ENCODE measurements at regions not wholly inside any gene's neighbourhood (a gene's known extent, or its start where the extent isn't known, plus 50 kb on each side); places are given as distances from the start of the nearest gene placed in this dataset.

DNA sequence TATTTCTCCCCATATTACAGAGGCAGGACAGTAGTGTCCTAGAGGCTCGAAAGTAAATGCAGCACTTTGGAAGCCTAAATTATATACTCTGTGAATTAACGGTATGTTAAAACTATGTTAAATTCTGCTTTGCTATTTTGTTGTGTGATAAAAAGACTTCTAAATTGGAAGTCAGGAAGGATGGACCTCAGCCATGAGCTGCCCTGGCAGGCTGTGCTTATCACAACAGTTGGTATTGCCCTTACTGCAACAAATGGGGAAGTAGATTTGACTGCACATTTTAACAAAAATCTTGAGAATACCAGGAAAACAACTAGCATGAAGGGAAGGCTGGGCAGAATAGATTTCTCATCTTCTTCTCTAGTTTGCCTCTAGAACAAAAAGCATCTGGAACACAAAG, 706.6 kb downstream of the SI start:
- BruUV-seq (replicated peaks) = no TSS peak
- dilution Hi-C loops (cut with MboI; ENCODE audit: extremely low pct_ligation_motif_present, low sequenced_read_pairs) = no loop called here
- H3K27ac ChIP-seq (ENCODE audit: insufficient read depth, low read depth, low read length) = no peak overlapping the region
- no peaks in the 10 kb centered on the region for H3K9me1 ChIP-seq (replicated peaks; ENCODE audit: control insufficient read depth, extremely low read depth, insufficient read depth, low read length)
- ChIA-PET POLR2A (no interaction called here), CTCF (no interaction called here)
- no peaks in the 10 kb centered on the region for H3K4me1 ChIP-seq (ENCODE audit: control insufficient read depth, extremely low read depth, insufficient read depth, low read length)
- no peak overlapping the region for H3K9ac ChIP-seq (replicated peaks; ENCODE audit: extremely low read depth, insufficient read depth, low read length)
- no peaks in the 10 kb centered on the region for H4K20me1 ChIP-seq (replicated peaks; ENCODE audit: control insufficient read depth, extremely low read depth, insufficient read depth, low read length)
- no peak overlapping the region for H3K4me3 ChIP-seq (replicated peaks in 1 of 3; ENCODE audit: insufficient read depth in 1 of 3, low read depth in 1 of 3, low read length in 3 of 3)
- H3K79me2 ChIP-seq (ENCODE audit: control insufficient read depth, insufficient read depth, low read length) = no peaks in the 10 kb centered on the region
- no peak overlapping the region for H2AFZ ChIP-seq (ENCODE audit: low read depth, low read length)
- FAIRE-seq (no peak), DNase-seq (ENCODE audit: low read depth, low spot score) (no peak)
- H3K36me3 ChIP-seq (ENCODE audit: control insufficient read depth in 2 of 2, extremely low read depth in 1 of 2, insufficient read depth in 2 of 2, low read length in 2 of 2) = no peaks in the 10 kb centered on the region
- H3K4me2 ChIP-seq (ENCODE audit: insufficient read depth, low read length) = no peak overlapping the region
- peaks cover 2% of the 10 kb centered on the region for H3K9me3 ChIP-seq (replicated peaks; ENCODE audit: control insufficient read depth, insufficient read depth, low read length)
- TF ChIP-seq POLR2AphosphoS5 (IDR thresholded peaks at IDR 0.05; ENCODE audit: insufficient read depth, low read depth, low read length) = no peak
- intact Hi-C loops (cut with micrococcal nuclease) = no loop called here
- H3K27me3 ChIP-seq (ENCODE audit: control insufficient read depth in 2 of 2, insufficient read depth in 2 of 2, low read length in 2 of 2) = no peaks in the 10 kb centered on the region

DNA sequence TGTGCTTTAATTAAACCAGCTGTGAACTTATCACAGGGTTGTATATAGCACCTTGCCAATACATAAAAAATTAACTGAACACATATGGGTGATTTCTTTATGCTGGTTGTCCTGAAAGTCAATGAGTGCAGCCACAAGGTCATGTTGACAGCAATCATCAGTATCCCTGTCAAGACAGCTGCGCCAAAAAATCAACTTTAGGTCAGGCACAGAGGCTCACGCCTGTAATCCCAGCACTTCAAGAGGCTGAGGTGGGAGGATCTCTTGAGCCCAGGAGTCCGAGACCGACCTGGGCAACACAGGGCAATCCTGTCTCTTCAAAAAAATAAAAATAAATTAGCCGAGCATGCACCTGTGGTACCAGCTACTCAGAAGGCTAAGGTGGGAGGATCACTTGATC, 707.3 kb downstream of the SI start:
- ChIA-PET POLR2A (no interaction called here), CTCF (no interaction called here)
- Histone ChIP-seq H3K9me1 (replicated peaks; ENCODE audit: control insufficient read depth, extremely low read depth, insufficient read depth, low read length) (no peaks in the 10 kb centered on the region), H3K27ac (ENCODE audit: insufficient read depth, low read depth, low read length) (no peak overlapping the region), H4K20me1 (replicated peaks; ENCODE audit: control insufficient read depth, extremely low read depth, insufficient read depth, low read length) (no peaks in the 10 kb centered on the region), H3K79me2 (ENCODE audit: control insufficient read depth, insufficient read depth, low read length) (no peaks in the 10 kb centered on the region), H3K9ac (replicated peaks; ENCODE audit: extremely low read depth, insufficient read depth, low read length) (no peak overlapping the region), H3K4me1 (ENCODE audit: control insufficient read depth, extremely low read depth, insufficient read depth, low read length) (no peaks in the 10 kb centered on the region), H3K4me3 (replicated peaks in 1 of 3; ENCODE audit: insufficient read depth in 1 of 3, low read depth in 1 of 3, low read length in 3 of 3) (no peak overlapping the region), H3K36me3 (ENCODE audit: control insufficient read depth in 2 of 2, extremely low read depth in 1 of 2, insufficient read depth in 2 of 2, low read length in 2 of 2) (no peaks in the 10 kb centered on the region), H3K4me2 (ENCODE audit: insufficient read depth, low read length) (no peak overlapping the region), H2AFZ (ENCODE audit: low read depth, low read length) (no peak overlapping the region), H3K9me3 (replicated peaks; ENCODE audit: control insufficient read depth, insufficient read depth, low read length) (peaks cover 2% of the 10 kb centered on the region), H3K27me3 (ENCODE audit: control insufficient read depth in 2 of 2, insufficient read depth in 2 of 2, low read length in 2 of 2) (no peaks in the 10 kb centered on the region)
- dilution Hi-C loops (cut with MboI; ENCODE audit: extremely low pct_ligation_motif_present, low sequenced_read_pairs) = no loop called here
- BruUV-seq (replicated peaks) = no TSS peak
- DNase-seq (ENCODE audit: low read depth, low spot score) = no peak
- FAIRE-seq = no peak
- TF ChIP-seq, protein P1, sequence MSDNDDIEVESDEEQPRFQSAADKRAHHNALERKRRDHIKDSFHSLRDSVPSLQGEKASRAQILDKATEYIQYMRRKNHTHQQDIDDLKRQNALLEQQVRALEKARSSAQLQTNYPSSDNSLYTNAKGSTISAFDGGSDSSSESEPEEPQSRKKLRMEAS (IDR thresholded peaks at IDR 0.05; ENCODE audit: insufficient read depth, insufficient read length) = no peak
- no peak for TF ChIP-seq POLR2AphosphoS5 (IDR thresholded peaks at IDR 0.05; ENCODE audit: insufficient read depth, low read depth, low read length)
- no peak for TF ChIP-seq JUN (IDR thresholded peaks at IDR 0.05; ENCODE audit: borderline replicate concordance, insufficient read depth, insufficient read length, low read depth)
- TF ChIP-seq GATA2 (IDR thresholded peaks at IDR 0.05; ENCODE audit: insufficient read depth, insufficient read length, low read depth, low read length) = no peak
- TF ChIP-seq EZH2 (IDR thresholded peaks at IDR 0.05; ENCODE audit: borderline replicate concordance, low read depth, low read length, severe bottlenecking) = no peak
- TF ChIP-seq, protein P2, sequence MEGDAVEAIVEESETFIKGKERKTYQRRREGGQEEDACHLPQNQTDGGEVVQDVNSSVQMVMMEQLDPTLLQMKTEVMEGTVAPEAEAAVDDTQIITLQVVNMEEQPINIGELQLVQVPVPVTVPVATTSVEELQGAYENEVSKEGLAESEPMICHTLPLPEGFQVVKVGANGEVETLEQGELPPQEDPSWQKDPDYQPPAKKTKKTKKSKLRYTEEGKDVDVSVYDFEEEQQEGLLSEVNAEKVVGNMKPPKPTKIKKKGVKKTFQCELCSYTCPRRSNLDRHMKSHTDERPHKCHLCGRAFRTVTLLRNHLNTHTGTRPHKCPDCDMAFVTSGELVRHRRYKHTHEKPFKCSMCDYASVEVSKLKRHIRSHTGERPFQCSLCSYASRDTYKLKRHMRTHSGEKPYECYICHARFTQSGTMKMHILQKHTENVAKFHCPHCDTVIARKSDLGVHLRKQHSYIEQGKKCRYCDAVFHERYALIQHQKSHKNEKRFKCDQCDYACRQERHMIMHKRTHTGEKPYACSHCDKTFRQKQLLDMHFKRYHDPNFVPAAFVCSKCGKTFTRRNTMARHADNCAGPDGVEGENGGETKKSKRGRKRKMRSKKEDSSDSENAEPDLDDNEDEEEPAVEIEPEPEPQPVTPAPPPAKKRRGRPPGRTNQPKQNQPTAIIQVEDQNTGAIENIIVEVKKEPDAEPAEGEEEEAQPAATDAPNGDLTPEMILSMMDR (IDR thresholded peaks at IDR 0.05; ENCODE audit: extremely low read depth in 1 of 2, insufficient read depth in 1 of 2, low read depth in 1 of 2, low read length in 2 of 2) = no peak
- intact Hi-C loops (cut with micrococcal nuclease) = no loop called here

All from endothelial cell of umbilical vein (primary cell).